Activated CD8-positive, alpha-beta memory T cell treated with anti-CD3 and anti-CD28 coated beads, Interleukin-2, amount 50 U/mL, for 24 hours (primary cell): ENCODE measurements at regions not wholly inside any gene's neighbourhood (a gene's known extent, or its start where the extent isn't known, plus 50 kb on each side); places are given as distances from the start of the nearest gene placed in this dataset.

Experiments
- DNase-seq: peaks from one replicate; pipeline ENCODE4 v3.0.0-alpha.2; 2020; ENCODE audit errors: extremely low read depth

DNA sequence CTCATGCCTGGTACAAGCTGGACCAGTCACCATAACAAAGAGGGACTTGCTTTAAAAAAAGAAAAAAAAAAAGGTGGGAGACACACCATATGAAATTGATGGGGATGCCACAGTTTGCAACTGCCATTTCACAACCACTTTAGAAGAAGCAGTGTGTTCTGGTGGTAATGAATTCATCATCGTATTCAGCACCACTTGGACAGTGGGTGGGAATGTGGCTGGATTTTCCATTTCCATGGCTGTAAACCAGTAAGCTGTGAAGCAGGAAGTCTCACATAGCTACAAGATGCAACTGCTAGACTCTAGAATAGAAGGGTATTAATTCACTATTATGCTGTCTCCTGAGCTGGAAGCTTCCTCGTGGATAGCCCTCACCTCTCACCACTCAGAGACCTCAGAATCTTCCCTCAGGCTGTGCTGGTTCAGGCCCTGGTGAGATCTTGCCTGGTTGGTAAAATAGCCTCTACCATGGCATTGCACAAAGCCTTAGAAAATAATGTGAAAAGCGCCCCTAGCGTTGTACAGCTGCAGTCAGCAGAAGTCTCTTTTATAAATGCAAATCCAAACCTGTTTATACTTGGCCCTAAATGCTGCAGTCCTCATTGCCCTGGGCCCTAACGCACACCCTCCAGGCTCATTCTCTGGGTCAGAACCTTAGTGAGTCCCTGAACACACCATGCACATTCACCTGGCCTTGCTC lies 150.7 kb downstream of the KCTD15 start:
- DNase-seq: no peak

DNA sequence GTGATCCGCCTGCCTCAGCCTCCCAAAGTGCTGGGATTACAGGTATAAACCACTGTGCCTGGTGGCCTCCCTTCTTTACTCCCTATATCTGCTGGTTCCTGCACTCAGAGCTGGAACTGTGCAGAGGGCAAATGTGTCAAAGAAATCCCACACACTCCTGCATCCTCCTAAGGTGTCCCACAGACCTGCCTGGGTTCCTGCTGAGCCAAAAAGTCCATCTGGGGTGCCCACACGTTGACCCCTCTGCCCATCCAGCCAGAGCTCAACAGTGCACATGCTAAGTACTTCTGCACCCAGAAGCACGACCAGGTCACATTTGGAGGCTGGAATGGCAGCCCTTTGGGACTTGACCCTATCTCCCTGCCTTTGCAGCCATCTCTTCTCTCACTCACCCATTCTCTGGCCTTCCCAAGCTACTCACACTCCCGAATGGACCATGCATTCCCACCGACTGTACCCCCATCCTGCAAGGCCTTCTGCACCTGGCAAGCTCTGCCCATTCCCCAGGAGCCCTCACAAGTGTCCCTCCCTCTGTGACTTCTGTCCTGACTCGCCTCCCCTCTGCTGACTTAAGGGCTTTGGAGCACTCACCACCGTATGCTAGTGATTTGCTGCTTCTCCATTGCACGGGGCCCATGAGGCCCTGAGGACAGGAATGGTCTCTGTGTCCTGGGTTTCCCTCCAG lies 152.1 kb downstream of the KCTD15 start:
- no peak for DNase-seq

DNA sequence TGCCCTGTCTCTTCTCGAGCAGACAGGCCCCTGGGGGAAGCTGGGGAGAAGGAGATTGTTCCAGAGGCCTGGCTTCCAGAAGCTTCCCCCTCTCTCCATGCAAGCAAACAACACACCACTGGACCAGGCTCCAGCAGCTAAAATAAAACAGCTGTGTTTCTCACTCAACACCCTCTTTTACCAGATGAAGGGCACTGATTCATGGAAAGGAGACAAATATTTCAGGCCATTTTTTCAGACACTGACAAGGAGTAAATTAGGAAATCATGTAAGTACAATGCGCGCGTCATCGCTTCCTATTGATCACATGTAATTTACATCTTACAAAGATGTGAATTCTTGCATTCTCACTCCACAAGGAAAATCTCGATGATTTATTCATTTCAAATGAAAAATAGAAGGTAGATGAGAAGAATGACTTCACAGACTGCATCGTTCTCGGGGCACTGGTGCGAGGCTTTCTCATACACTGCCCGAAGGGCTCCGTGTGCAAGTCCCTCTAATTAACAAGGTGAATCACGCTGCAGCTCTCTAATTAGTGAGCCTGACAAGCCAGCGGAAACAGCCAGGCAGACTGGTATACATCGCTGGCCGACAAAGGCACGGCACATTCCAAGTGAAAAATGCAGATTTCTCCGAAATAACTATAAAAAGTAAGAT lies 153.6 kb downstream of the KCTD15 start:
- no peak for DNase-seq

DNA sequence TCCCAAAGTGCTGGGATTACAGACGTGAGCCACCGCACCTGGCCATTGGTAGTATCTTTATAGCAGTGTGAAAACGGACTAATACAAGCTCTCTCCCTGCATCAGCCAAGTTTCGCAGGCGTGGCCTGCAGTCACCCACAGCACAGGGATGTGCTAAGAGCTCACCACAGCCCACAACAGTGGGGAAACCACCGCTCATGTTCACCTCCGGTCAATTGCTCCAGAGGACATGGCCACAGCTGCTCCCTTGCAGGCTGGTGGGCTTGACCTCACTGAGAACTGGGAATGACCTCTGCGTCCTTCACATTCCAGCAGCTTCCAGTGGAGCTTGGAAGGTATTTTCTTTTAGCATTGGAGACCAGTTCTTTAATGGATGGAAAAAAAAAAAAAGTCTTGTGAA lies 156.4 kb downstream of the KCTD15 start:
- no peak for DNase-seq

DNA sequence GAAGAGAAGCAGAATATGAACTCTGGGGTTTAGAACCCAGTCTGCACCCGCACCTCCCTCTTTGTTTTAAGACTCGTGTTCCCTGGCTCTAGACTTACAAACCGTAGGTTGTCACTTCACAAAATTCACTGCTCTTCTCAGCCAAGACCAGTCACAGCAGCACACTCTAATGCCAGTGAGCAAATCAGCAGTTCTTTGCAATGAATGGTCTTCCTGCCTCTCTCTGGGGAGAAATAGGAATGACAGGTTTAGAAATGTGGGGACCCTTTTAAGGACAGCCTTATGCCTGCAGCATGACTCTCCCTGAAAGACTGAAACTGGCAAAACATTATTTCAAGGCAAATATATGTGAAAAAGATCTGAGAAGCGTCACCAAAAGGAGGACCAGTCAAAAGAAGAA lies 156.9 kb downstream of the KCTD15 start:
- DNase-seq: no peak

DNA sequence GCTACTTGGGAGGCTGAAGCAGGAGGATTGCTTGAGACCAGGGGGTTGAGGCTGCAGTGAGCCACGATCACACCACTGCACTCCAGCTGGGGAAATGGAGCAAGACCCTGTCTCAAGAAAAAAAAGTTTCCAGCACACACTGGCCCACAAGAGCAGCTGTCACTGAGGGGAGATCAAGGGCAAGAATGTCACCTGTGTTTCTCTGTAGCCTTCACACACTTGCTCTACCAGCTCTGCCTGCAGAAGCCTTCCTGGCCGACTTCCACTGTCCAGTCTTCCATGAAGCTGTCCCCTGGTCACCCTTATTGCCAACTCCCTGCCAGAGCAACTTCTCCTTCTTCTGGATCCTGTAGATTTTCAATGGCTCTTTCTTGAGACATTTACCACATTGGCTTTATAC lies 158.0 kb downstream of the KCTD15 start:
- DNase-seq: no peak

DNA sequence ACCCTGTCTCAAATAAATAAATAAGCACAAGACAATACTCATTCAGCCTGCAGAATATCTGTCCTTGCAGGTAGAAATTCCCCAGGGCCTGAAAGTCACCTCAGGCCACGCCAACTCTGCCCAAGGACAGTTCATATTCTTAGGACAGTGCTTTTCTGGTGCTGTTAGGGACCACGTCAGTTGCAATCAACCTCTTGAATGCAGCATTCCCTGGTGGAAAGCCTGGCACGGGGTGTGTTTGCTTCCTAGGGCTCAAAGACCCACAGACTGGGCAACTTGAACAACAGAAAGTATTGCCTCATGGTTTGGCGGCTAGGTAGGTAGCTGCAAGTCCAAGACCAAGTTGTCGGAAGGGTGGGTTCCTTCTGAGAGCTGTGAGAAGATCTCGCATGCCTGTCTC lies 160.3 kb downstream of the KCTD15 start:
- no peak for DNase-seq

DNA sequence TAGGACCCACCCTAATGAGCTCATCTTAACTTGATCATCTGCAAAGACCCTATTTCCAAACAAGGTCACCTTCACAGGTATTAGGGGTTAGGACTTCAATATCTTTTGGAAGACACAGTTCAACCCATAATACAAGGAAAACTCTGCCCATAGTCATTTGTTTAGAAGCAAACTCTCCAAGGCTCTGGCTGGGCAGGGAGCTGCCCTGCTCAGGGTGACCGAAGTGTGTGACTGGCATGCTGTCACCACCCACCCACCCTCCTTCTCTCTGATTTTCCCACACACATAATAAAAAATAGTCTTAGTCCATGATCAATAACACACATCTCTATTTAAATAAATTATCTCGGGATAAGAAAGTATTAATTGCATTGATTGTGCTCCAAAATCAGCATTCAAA lies 161.1 kb downstream of the KCTD15 start:
- DNase-seq: no peak

DNA sequence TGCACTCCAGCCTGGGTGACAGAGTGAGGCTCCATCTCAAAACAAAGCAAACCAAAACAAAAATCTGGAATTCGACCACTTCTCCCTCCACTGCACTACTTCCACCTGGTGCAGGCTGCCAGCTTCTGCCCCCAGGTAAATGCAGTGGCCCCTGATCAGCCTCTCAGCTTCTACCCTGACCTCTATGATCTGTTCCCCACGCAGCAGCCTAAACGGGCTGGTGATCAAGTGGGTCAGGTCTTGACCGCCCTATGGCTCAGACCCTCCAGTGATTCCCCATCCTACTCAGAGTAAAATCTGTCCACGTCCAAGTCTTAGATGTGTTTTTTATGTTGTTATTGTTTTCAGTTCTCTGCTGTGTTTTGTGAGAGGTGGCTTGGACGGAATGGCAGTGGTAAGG lies 163.9 kb downstream of the KCTD15 start:
- no peak for DNase-seq

DNA sequence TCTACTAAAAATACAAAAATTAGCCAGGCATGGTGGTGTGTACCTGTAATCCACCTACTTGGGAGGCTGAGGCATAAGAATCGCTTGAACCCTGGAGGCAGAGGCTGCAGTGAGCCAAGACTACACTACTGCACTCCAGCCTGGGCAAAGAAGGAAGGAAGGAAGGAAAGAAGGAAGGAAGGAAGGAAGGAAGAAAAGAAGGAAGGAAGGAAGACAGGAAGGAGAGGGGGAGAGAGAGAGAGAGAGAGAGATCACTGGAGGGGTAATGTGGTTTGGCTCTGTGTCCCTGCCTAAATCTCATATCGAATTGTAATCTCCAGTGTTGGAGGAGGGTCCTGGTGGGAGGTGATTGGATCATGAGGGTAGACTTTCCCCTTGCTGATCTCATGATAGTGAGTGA lies 165.5 kb downstream of the KCTD15 start:
- DNase-seq: no peak

DNA sequence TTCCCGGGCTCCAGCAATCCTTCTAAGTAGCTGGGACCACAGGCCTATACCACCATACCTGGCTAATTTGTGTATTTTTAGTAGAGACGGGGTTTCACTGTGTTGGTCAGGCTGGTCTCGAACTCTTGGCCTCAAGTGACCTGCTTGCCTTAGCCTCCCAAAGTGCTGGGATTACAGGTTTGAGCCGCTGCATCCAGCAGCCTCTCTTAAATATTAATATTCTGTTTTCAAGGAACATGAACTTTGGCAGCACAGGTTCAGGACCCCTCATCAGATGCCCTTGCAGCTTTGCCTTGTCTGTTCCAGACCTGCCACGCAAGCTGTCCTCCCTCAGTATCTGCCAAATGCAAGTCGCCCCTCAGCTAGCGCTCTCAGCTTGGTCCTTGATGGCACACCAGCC lies 166.8 kb downstream of the KCTD15 start:
- DNase-seq: no peak

DNA sequence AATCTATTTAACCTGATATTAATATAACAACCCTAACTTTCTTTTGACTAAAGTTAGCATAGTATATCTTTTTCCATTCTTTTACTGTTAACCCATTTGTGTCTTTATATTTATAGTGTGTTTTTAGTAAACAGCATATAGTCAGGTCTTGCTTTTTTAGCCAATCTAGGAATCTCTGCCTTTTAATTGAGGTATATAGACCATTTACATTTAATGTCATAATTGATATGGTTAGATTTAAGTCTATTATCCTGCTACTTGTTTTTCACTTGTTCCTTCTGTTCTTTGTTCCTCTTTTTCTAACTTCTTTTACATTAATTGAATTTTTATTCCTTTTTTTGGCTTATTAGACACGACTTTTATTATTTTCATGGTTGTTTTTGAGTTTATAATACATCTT lies 174.4 kb downstream of the KCTD15 start:
- no peak for DNase-seq

DNA sequence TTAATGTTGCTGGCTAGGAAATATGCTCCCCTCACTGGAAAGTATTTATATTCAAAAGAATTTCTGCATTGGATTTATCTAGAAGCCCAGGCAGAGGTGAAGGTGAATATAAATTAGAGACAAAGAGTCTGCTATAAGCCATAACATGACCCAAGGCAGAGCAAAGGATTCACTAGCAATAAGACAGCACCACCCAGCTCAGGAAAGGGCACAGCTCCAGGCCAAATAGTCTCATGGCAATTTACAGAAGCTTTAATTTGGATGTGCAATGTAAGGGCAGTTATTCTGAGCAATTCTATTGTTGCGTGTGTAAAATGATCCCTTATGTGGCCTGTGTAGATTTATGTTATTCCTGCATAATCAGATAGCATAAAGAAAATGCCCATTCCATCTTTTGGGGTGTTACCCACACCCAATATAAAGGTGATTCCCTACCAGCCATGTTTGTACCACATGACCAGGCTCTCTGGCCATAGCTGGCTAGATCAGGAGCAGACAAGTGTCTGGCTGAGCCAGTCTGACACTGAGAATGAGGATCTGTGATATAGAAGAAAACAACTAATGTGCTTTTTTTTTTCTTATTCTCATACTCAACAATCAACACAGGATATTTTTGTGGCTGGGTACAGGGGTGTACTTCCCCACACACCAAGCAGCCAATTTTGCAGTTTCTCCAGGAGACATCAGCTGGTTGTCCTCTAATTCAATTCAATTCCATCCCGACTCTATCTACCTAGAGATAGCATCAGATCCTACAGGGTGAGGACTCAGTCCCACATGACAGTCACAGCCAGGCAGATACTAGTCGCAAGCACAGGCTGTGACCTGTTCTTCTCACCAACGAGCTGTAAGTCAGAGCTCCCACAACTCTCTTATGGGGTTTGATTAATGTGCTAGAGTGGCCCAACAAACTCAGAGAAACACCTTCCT lies 181.4 kb downstream of the KCTD15 start:
- no peak for DNase-seq

DNA sequence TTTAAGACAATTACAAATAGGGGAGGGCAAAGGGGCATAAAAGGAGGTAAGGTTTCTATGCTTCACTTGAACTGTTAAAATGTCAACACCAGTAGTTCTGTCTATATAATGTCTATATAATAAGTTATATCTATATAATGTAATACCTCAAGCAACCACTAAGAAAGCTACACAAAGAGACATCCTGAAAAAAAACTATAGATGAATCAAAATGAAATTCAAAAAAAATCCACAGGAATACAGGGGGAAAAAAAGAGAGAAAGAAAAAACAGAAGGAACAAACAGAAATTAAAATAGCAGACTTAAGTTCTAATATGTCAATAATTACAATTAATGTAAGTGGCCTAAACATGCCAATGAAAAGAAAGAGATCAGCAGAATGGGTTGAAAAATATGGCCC lies 186.0 kb downstream of the KCTD15 start:
- DNase-seq: no peak

DNA sequence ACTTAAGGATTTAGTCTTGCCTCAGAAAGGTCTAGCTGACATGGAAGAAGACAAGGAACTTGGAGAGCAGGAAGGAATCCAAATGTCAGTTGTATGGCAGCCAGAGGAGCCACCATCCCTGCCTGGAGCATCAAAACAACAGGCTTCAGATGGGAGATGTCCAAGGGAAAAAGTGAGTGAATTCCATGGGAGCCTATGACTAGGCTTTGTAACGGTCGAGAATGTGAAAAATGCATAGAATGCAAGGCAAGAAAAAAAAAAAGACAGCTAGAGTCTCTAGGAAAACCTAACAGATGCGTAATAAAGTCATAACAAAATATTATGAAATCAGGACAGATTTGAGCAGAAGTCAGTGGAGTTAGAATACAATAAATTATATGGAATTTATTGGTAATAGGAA lies 183.7 kb upstream of the LSM14A start:
- no peak for DNase-seq

DNA sequence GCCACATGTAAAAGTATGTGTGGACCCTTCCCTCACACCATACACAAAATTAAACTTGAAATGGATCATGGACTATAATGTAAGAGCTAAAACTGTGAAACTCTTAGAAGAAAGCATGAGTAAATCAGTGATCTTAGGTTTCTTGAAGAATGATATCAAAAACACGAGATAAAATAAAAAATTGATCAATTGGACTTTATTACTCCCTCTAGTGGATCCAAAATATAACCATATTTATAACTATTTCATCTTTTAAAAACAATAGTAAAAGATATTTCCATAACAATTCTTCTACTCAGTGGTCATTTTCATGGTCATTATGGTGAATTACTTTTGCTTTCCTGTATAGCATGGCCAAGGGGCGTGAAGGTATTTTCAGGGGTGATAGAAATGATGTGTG lies 174.6 kb upstream of the LSM14A start:
- DNase-seq: no peak

DNA sequence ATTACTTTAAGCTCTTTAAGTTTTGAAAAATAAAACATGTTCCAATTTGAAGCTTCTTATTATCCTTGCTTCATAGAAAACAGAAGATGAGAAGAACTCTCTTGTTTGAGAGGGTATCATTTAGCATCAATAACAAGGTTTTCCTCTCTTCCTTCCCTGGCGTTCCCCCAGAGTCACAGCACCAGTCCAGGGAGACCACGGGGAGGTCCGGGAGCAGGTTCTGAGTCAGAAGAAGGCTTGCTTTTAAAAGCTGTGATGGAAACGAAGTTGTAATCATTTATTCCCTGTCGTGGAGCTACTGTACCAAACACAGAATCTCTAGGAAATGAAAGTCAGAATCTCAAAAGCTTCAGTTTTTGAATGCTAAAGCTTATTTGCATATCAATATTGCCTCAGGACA lies 174.0 kb upstream of the LSM14A start:
- DNase-seq: no peak

DNA sequence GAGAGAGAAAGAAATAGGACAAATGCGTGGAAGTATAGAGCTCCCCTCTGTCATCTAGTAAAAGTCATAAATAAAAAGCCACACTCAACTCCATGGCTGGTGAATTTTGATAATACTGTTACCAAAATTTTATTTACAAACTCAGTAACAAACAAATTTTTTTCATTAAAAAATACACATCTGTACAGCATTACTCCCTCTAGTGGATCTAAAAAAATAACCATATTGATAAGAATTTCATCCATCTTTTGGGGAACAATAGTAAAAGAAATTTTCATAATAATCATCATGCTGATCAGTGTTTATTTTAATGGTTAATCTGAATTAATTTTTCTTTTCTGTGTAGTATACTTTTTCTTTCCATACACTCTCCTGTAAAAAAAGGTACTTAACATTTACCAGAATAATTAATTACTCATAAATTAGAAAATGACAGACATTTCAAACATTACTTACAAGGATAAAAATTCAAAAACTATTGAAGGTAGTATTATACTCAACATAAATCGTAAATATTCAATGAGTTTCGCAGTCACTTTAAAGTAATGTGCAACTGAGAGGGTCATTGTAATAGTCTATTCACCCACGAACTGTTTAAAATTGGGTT lies 173.5 kb upstream of the LSM14A start:
- DNase-seq: no peak

DNA sequence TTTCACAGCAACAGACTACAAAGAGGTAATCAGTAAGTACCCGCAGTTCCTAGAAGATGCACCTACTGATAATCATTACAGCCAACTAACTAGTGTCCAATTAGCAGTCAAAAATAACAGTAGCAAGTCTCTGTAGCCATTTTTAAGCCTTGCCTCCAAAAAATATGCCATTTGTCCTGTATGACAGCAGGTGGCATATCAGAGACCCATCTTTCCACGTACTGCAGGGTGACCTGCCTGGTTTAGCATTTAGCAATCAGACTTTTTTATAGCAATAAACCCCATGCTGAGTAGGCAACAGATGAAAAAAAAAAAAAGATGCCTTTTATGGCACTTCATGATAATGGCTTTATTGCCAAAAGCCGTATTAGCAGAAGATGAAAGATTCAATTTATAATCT lies 155.3 kb upstream of the LSM14A start:
- no peak for DNase-seq

DNA sequence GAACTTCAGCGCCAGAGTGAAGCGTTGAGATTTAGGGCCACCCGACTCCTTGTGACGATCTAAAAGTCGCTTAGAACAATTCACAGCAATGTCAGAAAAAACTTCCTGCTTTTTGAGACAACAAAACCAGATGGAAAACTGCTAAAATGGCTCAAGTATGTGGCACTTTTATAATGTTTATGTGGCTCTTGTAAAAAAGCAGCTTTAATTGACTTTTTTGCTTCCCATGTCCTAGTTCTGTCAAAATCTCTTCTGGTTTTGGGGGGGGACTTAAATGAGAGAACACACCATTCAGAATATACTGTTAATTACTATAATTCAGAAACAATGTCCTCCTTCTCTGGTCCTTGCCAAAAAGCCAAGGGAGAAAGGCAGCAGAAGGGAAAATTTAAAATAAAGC lies 154.7 kb upstream of the LSM14A start:
- DNase-seq: no peak

DNA sequence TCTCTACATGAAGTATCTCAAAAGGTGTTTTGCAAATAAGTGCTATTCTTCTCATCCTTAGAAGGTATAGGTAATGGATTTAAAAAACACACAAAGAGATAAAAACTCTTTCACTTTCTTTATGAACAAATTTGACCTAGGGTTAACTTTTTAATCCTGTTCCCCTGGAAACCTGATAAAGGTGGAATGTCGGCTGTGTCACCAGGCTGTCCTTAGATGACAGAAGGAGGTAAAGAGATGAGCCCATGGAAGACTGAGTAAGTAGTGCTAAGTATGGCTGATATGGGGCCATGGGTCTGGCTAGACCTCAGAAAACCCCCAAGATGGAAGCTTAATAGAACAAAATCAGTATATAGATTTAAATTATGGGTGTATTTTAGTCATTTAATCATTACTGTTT lies 153.8 kb upstream of the LSM14A start:
- DNase-seq: no peak

DNA sequence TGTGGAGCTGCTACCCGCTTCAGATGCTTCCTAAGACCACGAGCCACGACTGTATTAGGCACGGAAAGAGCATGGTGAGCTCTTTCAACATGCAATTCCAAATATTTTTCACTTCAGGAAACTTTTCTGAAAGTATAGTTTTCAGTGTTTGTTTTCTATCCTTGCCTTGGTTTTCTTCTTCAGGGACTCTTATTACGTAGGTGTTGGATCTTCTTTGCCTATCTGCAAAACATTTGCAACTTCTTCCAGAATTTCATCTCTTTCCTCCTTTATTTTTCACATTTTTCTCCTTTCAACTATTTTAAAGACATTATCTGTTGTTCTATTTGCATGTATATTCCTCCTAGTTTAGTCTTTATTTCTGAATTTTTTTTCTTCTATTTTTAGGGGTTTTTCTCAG lies 148.9 kb upstream of the LSM14A start:
- no peak for DNase-seq
